Endothelial cell of umbilical vein (primary cell): ENCODE measurements at regions not wholly inside any gene's neighbourhood (a gene's known extent, or its start where the extent isn't known, plus 50 kb on each side); places are given as distances from the start of the nearest gene placed in this dataset.
"Not testable (repeated sequence)": the region's sequence is repeated elsewhere in the genome, so short reads cannot be mapped to it uniquely, and the experiment has no call there.

Source experiments
- BruUV-seq: library from RNA; stranded (reverse); fragments of 400-500 nt; replicated peaks from 2 replicates; lab custom pipeline; 2021; lab: Mats Ljungman, UMichigan
- CTCF ChIA-PET: fragments of 300-600, 350-600 bp; sonication (Branson Sonifier 250); formaldehyde crosslinking; loops from one replicate; lab custom pipeline; 2021; ENCODE audit warnings: antibody characterized with exemption, inconsistent platforms; lab: Charles Lee
- POLR2A ChIA-PET: fragments of 300-600, 350-600 bp; sonication (Branson Sonifier 250); formaldehyde crosslinking; loops from one replicate; lab custom pipeline; 2021; ENCODE audit warnings: antibody characterized with exemption, inconsistent platforms; lab: Charles Lee
- DNase-seq: peaks from one replicate; pipeline ENCODE4 v3.0.0-alpha.2; 2011; ENCODE audit warnings: low read depth, low spot score
- FAIRE-seq: peaks from 2 replicates; lab custom pipeline; 2011; peaks lifted over from hg19 to GRCh38; lab: Jason Lieb, UNC
- H2AFZ ChIP-seq: 2 replicates; pipeline ENCODE4 v1.6.0; 2012; ENCODE audit warnings: low read depth, low read length, control low read depth, inconsistent platforms
- H3K27ac ChIP-seq: 2 replicates; pipeline ENCODE4 v1.5.1; 2011; ENCODE audit warnings: low read depth, mild to moderate bottlenecking, control low read depth, low read length, moderate library complexity; ENCODE audit not compliant: insufficient read depth
- H3K27me3 ChIP-seq, 2 experiments: 2 replicates each; pipeline versions ENCODE4 v1.6.0 to v1.6.1; 2011; ENCODE audit warnings: low read length in 2 of 2, mixed read lengths in 1 of 2; ENCODE audit not compliant: control insufficient read depth in 2 of 2, insufficient read depth in 2 of 2
- H3K36me3 ChIP-seq, 2 experiments: 2 replicates in 1 of 2; 3 replicates in 1 of 2; pipeline ENCODE4 v1.5.1; 2011; ENCODE audit warnings: low read length in 2 of 2, mild to moderate bottlenecking in 1 of 2, moderate library complexity in 1 of 2; ENCODE audit not compliant: control insufficient read depth in 2 of 2, insufficient read depth in 2 of 2; ENCODE audit errors: extremely low read depth in 1 of 2
- H3K4me1 ChIP-seq: 3 replicates; pipeline ENCODE4 v1.5.1; 2011; ENCODE audit warnings: mild to moderate bottlenecking, low read length; ENCODE audit not compliant: control insufficient read depth, insufficient read depth; ENCODE audit errors: extremely low read depth
- H3K4me2 ChIP-seq: 2 replicates; pipeline ENCODE4 v1.6.1; 2011; ENCODE audit warnings: low read length, control low read depth, mixed read lengths; ENCODE audit not compliant: insufficient read depth
- H3K4me3 ChIP-seq, 3 experiments: fragments of 200-600 bp in 1 of 3; sonication (generic), shearing (Covaris generic) in 1 of 3; replicated peaks in 1 of 3; 2 replicates each; pipeline ENCODE4 v1.5.1; 2011 to 2016; ENCODE audit warnings: control low read depth in 3 of 3, low read length in 3 of 3, mild to moderate bottlenecking in 2 of 3, inconsistent platforms in 1 of 3, low read depth in 1 of 3, moderate library complexity in 1 of 3; ENCODE audit not compliant: insufficient read depth in 1 of 3
- H3K79me2 ChIP-seq: 2 replicates; pipeline ENCODE4 v1.6.0; 2012; ENCODE audit warnings: low read length, inconsistent platforms; ENCODE audit not compliant: control insufficient read depth, insufficient read depth
- H3K9ac ChIP-seq: replicated peaks from 2 replicates; pipeline ENCODE3; 2011; ENCODE audit warnings: low read length, control low read depth; ENCODE audit not compliant: insufficient read depth; ENCODE audit errors: extremely low read depth
- H3K9me1 ChIP-seq: replicated peaks from 3 replicates; pipeline ENCODE4 v1.6.0; 2011; ENCODE audit warnings: mild to moderate bottlenecking, low read length; ENCODE audit not compliant: control insufficient read depth, insufficient read depth; ENCODE audit errors: extremely low read depth
- H3K9me3 ChIP-seq: replicated peaks from 2 replicates; pipeline ENCODE4 v1.5.1; 2012; ENCODE audit warnings: low read length, inconsistent platforms; ENCODE audit not compliant: control insufficient read depth, insufficient read depth
- H4K20me1 ChIP-seq: replicated peaks from 2 replicates; pipeline ENCODE3; 2011; ENCODE audit warnings: mild to moderate bottlenecking, low read length; ENCODE audit not compliant: control insufficient read depth, insufficient read depth; ENCODE audit errors: extremely low read depth
- FOS ChIP-seq: IDR thresholded peaks from 2 replicates; pipeline ENCODE4 v1.6.1; 2011; ENCODE audit warnings: mild to moderate bottlenecking, low read length, moderate library complexity, borderline replicate concordance; ENCODE audit not compliant: insufficient read depth
- GATA2 ChIP-seq: IDR thresholded peaks from 2 replicates; pipeline ENCODE4 v1.7.0; 2011; ENCODE audit warnings: low read depth, mild to moderate bottlenecking, moderate library complexity, mixed read lengths, low read length; ENCODE audit not compliant: insufficient read length, insufficient read depth
- JUN ChIP-seq: IDR thresholded peaks from 2 replicates; pipeline ENCODE4 v1.6.1; 2011; ENCODE audit warnings: borderline replicate concordance, low read depth; ENCODE audit not compliant: insufficient read length, insufficient read depth
- MYC ChIP-seq: IDR thresholded peaks from one replicate; pipeline ENCODE4 v1.6.1; 2011; ENCODE audit warnings: mild to moderate bottlenecking, low read depth, low read length
- POLR2A ChIP-seq: IDR thresholded peaks from 2 replicates; pipeline ENCODE4 v1.6.1; 2012; ENCODE audit warnings: low read depth, mild to moderate bottlenecking, control low read depth, low read length
- POLR2AphosphoS5 ChIP-seq: IDR thresholded peaks from 2 replicates; pipeline ENCODE4 v1.6.1; 2012; ENCODE audit warnings: low read depth, mild to moderate bottlenecking, control low read depth, low read length, moderate library complexity; ENCODE audit not compliant: insufficient read depth
- dilution Hi-C: fragments of 300-500 bp; cut with MboI; formaldehyde crosslinking; loops from one replicate; pipeline ENCODE4 v1.15.0; 2019; ENCODE audit warnings: low sequenced_read_pairs; ENCODE audit not compliant: extremely low pct_ligation_motif_present
- intact Hi-C: fragments of 100-400 bp; cut with micrococcal nuclease; formaldehyde crosslinking; loops from one replicate; pipeline ENCODE4 v1.10.0; 2022
- TF ChIP-seq, protein P1 (sequence below), 2 donors: IDR thresholded peaks; 1 replicate in 1 of 2; 2 replicates in 1 of 2; pipeline ENCODE4 v1.5.1; 2011; ENCODE audit warnings: low read length in 2 of 2, mild to moderate bottlenecking in 2 of 2, moderate library complexity in 2 of 2, control low read depth in 1 of 2, inconsistent platforms in 1 of 2, low read depth in 1 of 2; ENCODE audit not compliant: insufficient read depth in 1 of 2; ENCODE audit errors: extremely low read depth in 1 of 2
- TF ChIP-seq, protein P2 (sequence below): IDR thresholded peaks from 2 replicates; pipeline ENCODE4 v1.6.1; 2011; ENCODE audit not compliant: insufficient read depth, insufficient read length

DNA sequence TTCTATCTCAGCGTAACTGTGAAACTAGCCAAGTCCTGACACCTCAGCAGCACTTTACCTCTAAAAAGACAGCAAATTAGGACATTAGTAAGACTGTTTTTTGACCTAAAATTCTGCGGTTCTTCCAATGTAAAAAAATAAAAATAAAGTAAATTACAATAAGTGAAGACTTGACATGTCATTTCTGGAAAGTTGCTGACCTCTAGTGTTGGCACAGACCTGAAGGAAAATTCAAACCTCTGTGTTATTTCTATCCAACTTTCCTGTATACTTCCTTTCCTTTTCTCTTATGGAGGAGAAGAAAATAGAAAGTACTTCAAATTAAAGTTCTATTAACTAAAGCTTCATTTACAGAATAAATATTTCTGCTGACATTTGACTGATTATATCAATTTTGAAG, 110.6 kb downstream of the TMEM182 start:
- ChIA-PET CTCF (interaction anchor here (1.1 kb wide), 1 partner anchor 32 kb away, joined by 3 read pairs; no protein-coding TSS in a partner anchor), POLR2A (no interaction called here)
- BruUV-seq = no TSS peak
- Histone ChIP-seq H3K4me1 (no peaks in the 10 kb centered on the region), H4K20me1 (no peaks in the 10 kb centered on the region), H3K79me2 (no peaks in the 10 kb centered on the region), H3K4me3 (no peak overlapping the region), H3K36me3 (no peaks in the 10 kb centered on the region), H2AFZ (no peak overlapping the region), H3K4me2 (no peak overlapping the region), H3K9me1 (no peaks in the 10 kb centered on the region), H3K9ac (no peak overlapping the region), H3K27ac (no peak overlapping the region), H3K27me3 (no peaks in the 10 kb centered on the region), H3K9me3 (no peaks in the 10 kb centered on the region)
- FAIRE-seq (no peak), DNase-seq (no peak)
- intact Hi-C loops (no loop called here), dilution Hi-C loops (no loop called here)
- TF ChIP-seq POLR2A = no peak
- TF ChIP-seq, protein P1, sequence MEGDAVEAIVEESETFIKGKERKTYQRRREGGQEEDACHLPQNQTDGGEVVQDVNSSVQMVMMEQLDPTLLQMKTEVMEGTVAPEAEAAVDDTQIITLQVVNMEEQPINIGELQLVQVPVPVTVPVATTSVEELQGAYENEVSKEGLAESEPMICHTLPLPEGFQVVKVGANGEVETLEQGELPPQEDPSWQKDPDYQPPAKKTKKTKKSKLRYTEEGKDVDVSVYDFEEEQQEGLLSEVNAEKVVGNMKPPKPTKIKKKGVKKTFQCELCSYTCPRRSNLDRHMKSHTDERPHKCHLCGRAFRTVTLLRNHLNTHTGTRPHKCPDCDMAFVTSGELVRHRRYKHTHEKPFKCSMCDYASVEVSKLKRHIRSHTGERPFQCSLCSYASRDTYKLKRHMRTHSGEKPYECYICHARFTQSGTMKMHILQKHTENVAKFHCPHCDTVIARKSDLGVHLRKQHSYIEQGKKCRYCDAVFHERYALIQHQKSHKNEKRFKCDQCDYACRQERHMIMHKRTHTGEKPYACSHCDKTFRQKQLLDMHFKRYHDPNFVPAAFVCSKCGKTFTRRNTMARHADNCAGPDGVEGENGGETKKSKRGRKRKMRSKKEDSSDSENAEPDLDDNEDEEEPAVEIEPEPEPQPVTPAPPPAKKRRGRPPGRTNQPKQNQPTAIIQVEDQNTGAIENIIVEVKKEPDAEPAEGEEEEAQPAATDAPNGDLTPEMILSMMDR (IDR thresholded peaks at IDR 0.05; ENCODE audit: extremely low read depth in 1 of 2, insufficient read depth in 1 of 2, low read depth in 1 of 2, low read length in 2 of 2) = no peak
- TF ChIP-seq, protein P2, sequence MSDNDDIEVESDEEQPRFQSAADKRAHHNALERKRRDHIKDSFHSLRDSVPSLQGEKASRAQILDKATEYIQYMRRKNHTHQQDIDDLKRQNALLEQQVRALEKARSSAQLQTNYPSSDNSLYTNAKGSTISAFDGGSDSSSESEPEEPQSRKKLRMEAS = no peak
- TF ChIP-seq JUN = no peak
- TF ChIP-seq MYC = no peak
- TF ChIP-seq GATA2 = no peak
- TF ChIP-seq POLR2AphosphoS5 = no peak
- no peak for TF ChIP-seq FOS

DNA sequence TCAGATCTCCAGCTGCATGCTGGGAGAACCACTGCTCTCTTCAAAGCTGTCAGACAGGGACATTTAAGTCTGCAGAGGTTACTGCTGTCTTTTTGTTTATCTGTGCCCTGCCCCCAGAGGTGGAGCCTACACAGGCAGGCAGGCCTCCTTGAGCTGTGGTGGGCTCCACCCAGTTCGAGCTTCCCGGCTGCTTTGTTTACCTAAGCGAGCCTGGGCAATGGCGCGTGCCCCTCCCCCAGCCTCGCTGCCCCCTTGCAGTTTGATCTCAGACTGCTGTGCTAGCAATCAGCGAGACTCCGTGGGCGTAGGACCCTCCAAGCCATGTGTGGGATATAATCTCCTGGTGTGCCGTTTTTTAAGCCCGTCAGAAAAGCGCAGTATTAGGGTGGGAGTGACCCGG, 117.7 kb downstream of the TMEM182 start:
- dilution Hi-C loops, intact Hi-C loops, POLR2A ChIA-PET, H2AFZ ChIP-seq, H3K79me2 ChIP-seq, H3K4me1 ChIP-seq, DNase-seq, H4K20me1 ChIP-seq, H3K4me3 ChIP-seq, BruUV-seq, H3K4me2 ChIP-seq, H3K9ac ChIP-seq, FAIRE-seq, H3K36me3 ChIP-seq, H3K27me3 ChIP-seq, H3K9me3 ChIP-seq, H3K9me1 ChIP-seq, H3K27ac ChIP-seq, CTCF ChIA-PET: not testable (repeated sequence)
